GM12892 (cell line): ENCODE measurements at regions not wholly inside any gene's neighbourhood (a gene's known extent, or its start where the extent isn't known, plus 50 kb on each side); places are given as distances from the start of the nearest gene placed in this dataset.

Source experiments
- DNase-seq: peaks from one replicate; pipeline ENCODE4 v3.0.0; 2011; ENCODE audit not compliant: insufficient read length
- FAIRE-seq: peaks from 2 replicates; lab custom pipeline; 2011; peaks lifted over from hg19 to GRCh38; lab: Jason Lieb, UNC
- POLR2A ChIP-seq: IDR thresholded peaks from 2 replicates; pipeline ENCODE4 v1.6.1; 2011; ENCODE audit warnings: low read depth, low read length, control low read depth
- POLR2AphosphoS5 ChIP-seq: IDR thresholded peaks from 2 replicates; pipeline ENCODE4 v1.6.1; 2011; ENCODE audit warnings: low read depth, low read length, control low read depth
- TAF1 ChIP-seq: IDR thresholded peaks from 2 replicates; pipeline ENCODE4 v1.6.1; 2011; ENCODE audit warnings: low read depth, mild to moderate bottlenecking, control low read depth, low read length, borderline replicate concordance

DNA sequence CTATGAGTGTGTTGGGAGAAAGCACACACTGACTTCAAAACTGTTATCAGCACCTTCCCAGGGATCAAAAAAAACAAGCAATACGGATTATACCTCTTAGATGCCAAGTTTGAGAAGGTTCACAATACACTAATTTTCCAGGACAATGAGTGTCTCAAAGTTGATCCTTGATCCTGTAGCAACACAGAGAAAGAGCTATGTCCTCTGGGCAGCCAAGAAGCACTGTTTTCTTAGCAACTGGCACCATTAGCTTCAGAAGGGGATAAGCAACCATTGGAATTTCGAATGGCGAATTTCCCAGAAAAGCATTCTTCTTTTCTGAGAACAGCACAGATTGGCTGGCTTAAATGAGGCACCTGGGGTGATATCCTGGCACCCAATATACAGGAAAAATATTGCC is 270.3 kb upstream of the RORA start:
- no peak for TF ChIP-seq TAF1
- TF ChIP-seq POLR2A: no peak
- no peak for TF ChIP-seq POLR2AphosphoS5
- DNase-seq: no peak
- FAIRE-seq: no peak

DNA sequence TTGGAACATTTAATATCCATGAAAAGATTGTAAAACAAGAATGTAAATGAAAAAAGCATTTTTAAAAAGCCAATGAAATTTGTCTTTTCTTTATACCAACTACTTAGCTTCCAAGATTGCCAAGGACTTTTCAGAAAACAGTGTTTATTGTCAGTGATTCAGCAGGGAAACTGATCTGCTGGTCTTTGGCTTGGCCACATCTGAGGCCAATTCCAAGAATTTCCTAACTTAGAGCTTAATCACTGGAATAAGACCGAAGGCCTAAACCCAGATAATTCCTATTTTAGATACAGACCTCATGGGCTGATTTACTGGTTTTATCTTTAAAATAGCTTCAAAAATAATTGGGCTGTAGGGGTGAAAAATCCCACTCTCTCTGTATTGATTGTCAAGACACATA is 260.5 kb upstream of the RORA start:
- FAIRE-seq (no peak), DNase-seq (no peak)
- TF ChIP-seq POLR2A (no peak), TAF1 (no peak), POLR2AphosphoS5 (no peak)

DNA sequence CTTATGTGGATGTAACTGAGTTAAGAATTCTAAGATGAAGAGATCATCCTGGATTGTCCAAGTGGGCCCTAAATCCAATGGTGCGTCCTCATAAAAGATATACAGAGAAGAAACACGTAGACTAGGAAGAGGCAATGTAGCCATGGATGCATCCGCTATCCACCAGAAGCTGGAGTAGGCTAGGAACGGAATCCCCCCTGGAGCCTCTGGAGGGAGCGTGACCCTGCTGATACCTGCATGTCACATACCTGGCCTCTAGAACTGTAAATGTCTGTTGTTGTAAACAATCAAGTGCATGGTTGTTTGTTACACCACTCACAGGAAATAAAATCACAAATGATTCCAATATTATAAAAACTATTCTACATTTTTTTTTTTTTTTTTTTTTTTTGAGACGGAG is 254.5 kb upstream of the RORA start:
- DNase-seq: no peak
- no peak for FAIRE-seq
- TF ChIP-seq TAF1: no peak
- no peak for TF ChIP-seq POLR2AphosphoS5
- TF ChIP-seq POLR2A: no peak

DNA sequence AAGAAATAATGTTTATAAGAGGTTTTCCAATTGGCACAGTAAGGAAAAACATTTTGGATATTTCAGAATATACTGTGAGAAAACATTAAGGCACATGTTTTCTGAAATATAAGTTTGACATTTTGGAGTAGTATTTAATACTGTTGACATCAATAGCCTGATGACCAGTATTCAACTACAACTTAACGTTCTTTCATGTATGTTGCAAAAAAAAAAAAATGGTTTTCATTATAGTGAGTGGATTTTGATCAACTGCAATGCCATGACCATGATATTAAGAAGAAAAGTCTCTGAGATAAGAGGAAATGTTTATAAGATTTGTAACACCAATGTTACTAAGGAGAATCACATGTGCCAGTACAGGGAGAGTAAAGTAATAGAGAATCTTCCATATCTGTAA is 252.8 kb upstream of the RORA start:
- TF ChIP-seq TAF1 (no peak), POLR2AphosphoS5 (no peak), POLR2A (no peak)
- DNase-seq (no peak), FAIRE-seq (no peak)

DNA sequence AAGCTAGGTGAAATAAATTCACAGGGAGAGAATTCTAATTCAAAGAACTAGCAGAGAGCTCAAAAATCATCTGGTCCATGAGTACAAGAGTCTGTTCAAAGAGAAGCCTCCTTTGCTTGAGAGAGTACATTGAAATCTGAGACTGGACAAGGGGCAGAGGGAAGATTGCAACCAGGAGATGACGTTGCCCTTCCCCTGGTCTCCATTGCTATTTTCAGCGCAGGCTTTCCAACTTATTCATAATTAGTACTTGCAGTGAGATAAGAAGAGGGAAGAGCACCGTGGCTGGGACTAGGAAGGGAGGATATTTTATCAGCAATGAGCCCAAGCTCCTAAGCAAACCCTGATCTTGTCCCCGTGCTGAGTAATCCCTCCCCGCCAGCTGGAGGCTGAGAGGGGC is 251.8 kb upstream of the RORA start:
- FAIRE-seq: no peak
- no peak for DNase-seq
- TF ChIP-seq POLR2AphosphoS5 (no peak), POLR2A (no peak), TAF1 (no peak)

DNA sequence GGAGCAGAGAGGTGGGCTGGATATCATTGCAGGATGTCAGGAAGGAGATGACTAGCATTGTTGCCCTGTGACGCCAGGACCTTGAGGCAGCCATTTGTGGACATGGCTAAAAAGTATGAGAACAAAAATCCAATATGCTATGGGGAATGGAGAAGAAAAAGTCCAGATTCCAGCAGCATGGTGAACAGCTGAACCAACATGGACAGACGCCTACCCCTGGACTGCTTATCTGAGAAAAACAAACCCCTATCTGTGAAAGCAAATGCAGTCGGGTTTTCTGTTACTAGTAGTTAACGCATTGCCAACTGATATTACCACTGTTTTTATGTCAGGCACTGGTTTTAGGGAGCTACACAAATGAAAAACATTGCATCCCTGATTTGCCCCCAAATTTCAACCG is 251.2 kb upstream of the RORA start:
- no peak for FAIRE-seq
- DNase-seq: no peak
- TF ChIP-seq TAF1 (no peak), POLR2AphosphoS5 (no peak), POLR2A (no peak)

DNA sequence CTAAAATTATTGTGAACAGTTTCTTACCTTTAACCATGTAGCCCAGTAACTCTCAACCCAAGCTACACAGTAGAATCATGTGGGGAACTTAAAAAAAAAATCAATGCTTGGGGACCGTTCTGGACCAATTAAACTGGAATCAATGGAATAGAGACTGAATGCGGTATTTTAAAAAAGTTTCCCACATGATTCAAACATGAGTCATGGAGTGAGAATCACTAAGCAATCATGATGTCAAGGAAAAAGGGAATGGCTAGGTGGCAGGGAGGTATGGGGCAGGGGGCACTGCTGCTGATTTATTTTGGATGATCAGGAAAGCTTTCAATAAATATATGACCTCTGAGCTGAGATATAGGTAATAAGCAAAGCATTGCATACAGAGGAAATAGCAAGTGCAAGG is 250.5 kb upstream of the RORA start:
- TF ChIP-seq POLR2A: no peak
- TF ChIP-seq TAF1: no peak
- FAIRE-seq: no peak
- no peak for DNase-seq

DNA sequence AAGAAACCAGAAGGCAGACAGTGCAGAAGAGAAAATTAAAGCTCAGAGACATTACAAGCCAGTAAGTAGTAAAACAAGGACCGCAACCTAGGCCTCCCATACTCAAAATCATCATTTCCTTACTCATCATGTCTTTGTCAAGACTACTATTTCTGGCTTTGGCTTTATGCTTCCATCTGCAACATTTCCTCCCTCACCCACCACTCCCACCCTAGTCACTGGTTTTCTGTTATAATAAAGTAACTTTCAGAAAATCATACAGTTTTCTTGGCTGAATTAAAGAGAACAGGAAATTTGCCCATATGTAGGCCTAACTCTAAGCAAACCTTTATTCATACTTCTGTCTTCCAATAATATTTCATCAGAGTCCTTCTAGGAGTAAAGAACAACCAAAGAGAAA is 247.6 kb upstream of the RORA start:
- DNase-seq (no peak), FAIRE-seq (no peak)
- no peak for TF ChIP-seq TAF1

DNA sequence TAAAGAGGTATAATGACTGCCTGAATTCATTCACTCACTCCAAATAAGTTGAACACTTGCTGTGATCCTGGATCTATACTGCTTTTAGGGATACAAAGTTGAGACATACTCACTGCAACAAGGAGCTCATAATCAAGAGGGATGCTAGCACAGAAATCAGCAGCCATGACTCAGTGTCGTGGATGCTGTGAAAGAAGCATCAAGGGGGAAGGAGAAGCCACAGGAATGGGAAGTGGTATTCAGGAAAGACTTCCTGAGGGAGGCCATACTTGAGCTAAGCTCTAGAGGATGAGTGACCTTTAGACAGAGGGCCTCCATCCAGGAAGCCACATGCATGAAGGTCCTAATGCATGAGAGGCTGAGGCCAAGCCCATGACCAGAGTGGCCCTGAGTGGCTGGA is 245.7 kb upstream of the RORA start:
- FAIRE-seq (no peak), DNase-seq (no peak)
- TF ChIP-seq POLR2AphosphoS5 (no peak), TAF1 (no peak), POLR2A (no peak)

DNA sequence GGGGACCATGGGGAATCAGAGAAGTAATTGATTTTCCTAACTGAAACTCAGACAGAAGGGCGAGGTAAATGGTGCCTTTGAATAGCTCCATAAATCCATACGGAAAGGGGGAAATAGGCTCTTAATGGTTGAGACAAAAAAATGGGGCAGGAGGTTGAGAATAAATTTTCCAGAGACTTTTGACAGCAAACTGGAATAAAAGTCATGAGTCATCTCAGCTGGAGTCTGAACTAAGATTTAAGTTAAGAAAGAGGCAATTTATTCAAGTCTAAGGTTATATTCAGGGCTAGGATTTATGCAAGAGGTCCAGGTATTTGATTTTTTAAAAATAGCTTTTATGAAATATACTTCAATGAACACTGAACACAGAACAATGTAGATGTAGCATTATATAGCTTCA is 238.7 kb upstream of the RORA start:
- TF ChIP-seq POLR2AphosphoS5 (no peak), TAF1 (no peak), POLR2A (no peak)
- FAIRE-seq (no peak), DNase-seq (no peak)

DNA sequence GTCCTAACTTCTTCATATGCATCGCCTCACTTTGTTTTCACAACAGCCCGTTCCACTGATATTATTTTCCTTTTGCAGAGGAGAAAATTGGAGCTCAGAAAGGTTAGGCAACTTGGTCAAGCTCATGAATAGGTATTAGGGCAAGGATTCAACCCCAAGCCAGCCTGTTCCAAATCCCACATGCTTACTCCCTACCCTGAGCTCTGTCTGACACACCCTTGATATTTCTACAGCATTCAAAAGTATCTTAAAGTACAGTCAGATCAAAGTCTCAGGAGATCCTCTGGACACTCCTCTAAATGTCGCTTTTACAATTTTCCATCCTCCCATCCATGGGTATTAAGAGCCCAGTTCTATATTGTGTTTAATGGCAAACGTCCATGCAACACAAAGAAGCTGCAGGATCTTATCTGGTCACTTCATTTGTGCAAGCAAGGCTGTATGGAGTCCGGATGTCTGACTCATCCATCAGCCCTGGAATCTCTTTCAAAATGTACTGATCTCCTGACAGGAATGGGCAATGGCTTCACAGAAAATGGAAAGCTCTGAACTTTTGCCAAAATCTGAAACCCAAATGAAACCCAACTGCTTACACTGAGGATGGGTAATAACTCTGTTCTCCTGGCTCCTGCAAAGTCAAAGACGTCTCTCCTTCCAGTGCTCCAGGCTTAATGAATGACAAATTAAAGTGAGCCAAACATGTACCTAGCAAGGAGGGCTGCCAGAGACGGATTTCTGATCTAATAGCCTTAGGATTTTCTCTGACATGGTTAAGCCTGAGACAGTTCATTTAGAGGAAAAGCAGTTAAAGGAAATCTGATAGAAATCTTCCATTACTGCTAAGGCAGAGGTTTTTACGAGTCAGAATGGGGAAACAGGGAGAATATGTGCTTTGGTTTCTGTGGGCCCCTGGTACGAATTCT is 230.9 kb upstream of the RORA start:
- no peak for TF ChIP-seq POLR2AphosphoS5
- TF ChIP-seq TAF1: no peak
- no peak for TF ChIP-seq POLR2A
- DNase-seq: no peak

DNA sequence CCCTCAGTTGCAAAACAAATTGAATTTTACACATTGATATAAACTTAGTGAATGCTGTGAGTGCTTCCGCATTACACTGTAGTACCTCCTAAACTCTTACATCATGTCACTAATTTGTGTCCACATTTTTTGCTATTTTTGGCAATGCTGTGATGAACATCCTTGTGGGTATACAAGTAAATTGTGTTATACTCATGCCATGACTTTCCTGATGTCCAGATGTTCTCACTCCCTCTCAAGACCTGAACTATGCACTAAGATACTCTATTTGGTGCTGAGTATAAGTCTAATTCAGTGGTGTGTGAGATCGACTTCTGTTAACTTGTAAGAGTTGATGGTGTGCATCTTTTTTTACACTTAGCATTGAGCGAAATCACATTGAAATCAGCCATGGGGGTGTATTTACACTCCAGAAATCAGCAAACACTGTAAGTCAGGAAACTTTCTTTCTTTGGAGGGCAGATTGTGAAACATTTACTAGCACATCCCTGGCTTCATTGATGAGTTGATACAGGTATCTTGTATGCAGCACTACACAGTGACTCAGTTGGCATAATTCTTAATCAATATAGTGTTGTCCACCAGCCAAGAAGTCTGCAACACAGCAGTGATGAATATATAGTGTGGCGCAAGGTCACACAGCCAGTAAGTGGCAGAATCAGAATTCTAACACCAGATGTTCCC is 228.1 kb upstream of the RORA start:
- DNase-seq (no peak), FAIRE-seq (no peak)
- TF ChIP-seq POLR2AphosphoS5 (no peak), POLR2A (no peak), TAF1 (no peak)

More for the DNA sequence above, 230.9 kb upstream of the RORA start:
- FAIRE-seq: no peak
